Testis (tissue), 2 donors: ENCODE measurements at regions not wholly inside any gene's neighbourhood (a gene's known extent, or its start where the extent isn't known, plus 50 kb on each side); places are given as distances from the start of the nearest gene placed in this dataset.

ENCODE experiments used
- DNase-seq: peaks from one replicate; pipeline ENCODE4 v3.0.0-alpha.2; 2019
- H3K27ac ChIP-seq, 2 donors: fragments of 200-600 bp; sonication (generic); one replicate each; pipeline ENCODE4 v1.5.1; 2019
- H3K27me3 ChIP-seq: fragments of 200-600 bp; sonication (generic); one replicate; pipeline ENCODE4 v1.5.1; 2019
- H3K36me3 ChIP-seq: fragments of 200-600 bp; sonication (generic); one replicate; pipeline ENCODE4 v1.5.1; 2017; ENCODE audit warnings: low read depth; ENCODE audit errors: missing control alignments
- H3K4me1 ChIP-seq: fragments of 200-600 bp; sonication (generic); one replicate; pipeline ENCODE4 v1.5.1; 2019
- H3K4me3 ChIP-seq, 2 donors: fragments of 200-600 bp; sonication (generic); one replicate each; pipeline ENCODE4 v1.5.1; 2017 to 2019
- H3K9me3 ChIP-seq: fragments of 200-600 bp; sonication (generic); one replicate; pipeline ENCODE4 v1.5.1; 2017
- CTCF ChIP-seq, 3 experiments: fragments of 450-650 bp in 2 of 3; fragments of 200-600 bp in 1 of 3; sonication (generic) in 1 of 3; IDR thresholded peaks; one replicate each; pipeline ENCODE4 v1.5.1; 2016 to 2019; ENCODE audit warnings: antibody characterized with exemption in 3 of 3, mild to moderate bottlenecking in 2 of 3, moderate library complexity in 1 of 3
- POLR2A ChIP-seq: fragments of 450-650 bp; IDR thresholded peaks from one replicate; pipeline ENCODE4 v1.6.1; 2017; ENCODE audit warnings: antibody characterized with exemption, mild to moderate bottlenecking, moderate library complexity
- WGBS, 2 donors: methylation state at CpG; one replicate each; pipeline ENCODE4 v1.1.5; 2018; 5-methylcytosine and 5-hydroxymethylcytosine counted together
- intact Hi-C: fragments of 100-400 bp; cut with DNase I; formaldehyde crosslinking; loops from one replicate; pipeline ENCODE4 v1.15.1; 2023; ENCODE audit warnings: low total_unique reads

DNA sequence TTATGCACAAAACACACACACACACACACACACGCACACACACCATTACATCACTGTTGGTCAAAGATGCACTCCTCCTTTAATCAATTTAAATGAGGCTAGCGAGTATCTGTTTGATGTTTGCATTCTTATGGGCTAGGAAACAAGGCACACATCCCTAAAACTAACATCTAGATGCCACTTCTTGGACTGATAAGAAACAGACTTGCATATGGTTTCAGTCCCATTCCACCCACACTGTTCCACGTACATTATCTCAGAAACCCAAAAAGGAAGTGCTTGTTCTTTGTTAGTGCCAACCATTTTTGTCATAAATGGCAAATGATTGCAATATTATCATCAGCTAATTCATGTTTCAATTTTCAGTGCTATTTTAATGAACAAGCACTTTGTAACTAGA is 69.5 kb downstream of the CCR1 start:
- Histone ChIP-seq H3K27ac (no peak overlapping the region), H3K4me3 (no peak overlapping the region), H3K4me1 (no peaks in the 10 kb centered on the region), H3K36me3 (no peaks in the 10 kb centered on the region), H3K9me3 (no peaks in the 10 kb centered on the region), H3K27me3 (no peaks in the 10 kb centered on the region)
- no peak for TF ChIP-seq CTCF (IDR thresholded peaks at IDR 0.05)
- TF ChIP-seq POLR2A, result no peak
- no peak for DNase-seq
- 69 to 78% methylated on average over 3 of the region's 3 CpGs for WGBS, 2 donors
- intact Hi-C loops, result no loop called here

DNA sequence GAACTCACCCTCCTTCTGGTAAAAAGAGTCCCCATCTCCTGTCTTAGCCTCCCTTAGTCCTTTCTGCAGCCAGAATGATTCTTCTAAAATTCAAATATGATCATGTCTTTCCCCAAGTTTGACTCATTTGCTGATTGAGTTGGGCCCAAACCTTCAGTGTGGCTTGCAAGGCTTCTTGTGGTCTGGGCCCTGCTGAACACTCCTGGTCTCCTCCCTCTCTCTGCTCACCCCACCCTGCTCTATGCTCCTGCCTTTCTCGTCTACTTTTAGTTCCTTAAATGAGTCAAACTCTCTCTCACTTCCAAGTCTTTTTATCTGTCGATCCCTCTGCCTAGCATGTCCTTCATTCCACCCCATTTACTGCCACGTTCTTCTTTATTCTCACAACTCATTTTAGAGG is 72.6 kb downstream of the CCR1 start:
- Histone ChIP-seq H3K9me3 (no peaks in the 10 kb centered on the region), H3K27ac (no peak overlapping the region), H3K4me1 (no peaks in the 10 kb centered on the region), H3K27me3 (no peaks in the 10 kb centered on the region), H3K4me3 (no peak overlapping the region), H3K36me3 (no peaks in the 10 kb centered on the region)
- WGBS, 2 donors, result 78 to 83% methylated on average over 3 of the region's 3 CpGs
- intact Hi-C loops, result no loop called here
- TF ChIP-seq POLR2A (no peak), CTCF (IDR thresholded peaks at IDR 0.05) (no peak)
- DNase-seq, result no peak

DNA sequence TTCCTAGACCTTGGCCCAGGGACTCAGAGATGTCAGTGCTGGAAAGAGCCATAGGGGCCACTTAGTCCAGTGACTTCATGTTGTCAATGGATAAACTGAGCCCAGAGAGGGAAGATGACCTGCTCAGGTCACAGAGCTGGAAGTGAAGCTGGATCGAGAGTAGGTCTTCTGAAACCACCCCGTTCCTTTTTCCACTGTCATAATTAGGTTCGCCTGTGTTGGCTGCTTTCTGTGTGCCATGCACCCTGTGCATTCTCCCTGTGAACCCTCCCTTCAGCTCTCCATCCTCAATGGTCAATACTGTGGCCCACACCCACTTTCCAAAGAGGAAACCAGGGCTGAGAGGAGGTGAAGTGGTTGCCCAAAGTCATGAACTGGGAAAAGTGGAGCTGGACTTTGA is 74.8 kb downstream of the CCR1 start:
- no peak for DNase-seq
- no peaks in the 10 kb centered on the region for H3K27me3 ChIP-seq
- H3K4me1 ChIP-seq, result no peaks in the 10 kb centered on the region
- intact Hi-C loops, result no loop called here
- H3K9me3 ChIP-seq, result no peaks in the 10 kb centered on the region
- no peak overlapping the region for H3K27ac ChIP-seq
- TF ChIP-seq POLR2A, result no peak
- TF ChIP-seq CTCF (IDR thresholded peaks at IDR 0.05), result no peak
- no peak overlapping the region for H3K4me3 ChIP-seq
- H3K36me3 ChIP-seq, result no peaks in the 10 kb centered on the region
- 79 to 94% methylated on average over 3 of the region's 3 CpGs for WGBS, 2 donors

GRCh38 chr3:46132565-46132964 is 75.5 kb downstream of the CCR1 start:
- Histone ChIP-seq H3K9me3 (no peaks in the 10 kb centered on the region), H3K4me3 (no peak overlapping the region), H3K27me3 (no peaks in the 10 kb centered on the region), H3K4me1 (no peaks in the 10 kb centered on the region), H3K27ac (no peak overlapping the region), H3K36me3 (no peaks in the 10 kb centered on the region)
- 88 to 100% methylated on average over 3 to 4 of the region's 4 CpGs for whole genome bisulfite sequencing, 2 donors
- no peak for DNase-seq
- intact Hi-C loops, result no loop called here
- TF ChIP-seq POLR2A (no peak), CTCF (IDR thresholded peaks at IDR 0.05) (no peak)

DNA sequence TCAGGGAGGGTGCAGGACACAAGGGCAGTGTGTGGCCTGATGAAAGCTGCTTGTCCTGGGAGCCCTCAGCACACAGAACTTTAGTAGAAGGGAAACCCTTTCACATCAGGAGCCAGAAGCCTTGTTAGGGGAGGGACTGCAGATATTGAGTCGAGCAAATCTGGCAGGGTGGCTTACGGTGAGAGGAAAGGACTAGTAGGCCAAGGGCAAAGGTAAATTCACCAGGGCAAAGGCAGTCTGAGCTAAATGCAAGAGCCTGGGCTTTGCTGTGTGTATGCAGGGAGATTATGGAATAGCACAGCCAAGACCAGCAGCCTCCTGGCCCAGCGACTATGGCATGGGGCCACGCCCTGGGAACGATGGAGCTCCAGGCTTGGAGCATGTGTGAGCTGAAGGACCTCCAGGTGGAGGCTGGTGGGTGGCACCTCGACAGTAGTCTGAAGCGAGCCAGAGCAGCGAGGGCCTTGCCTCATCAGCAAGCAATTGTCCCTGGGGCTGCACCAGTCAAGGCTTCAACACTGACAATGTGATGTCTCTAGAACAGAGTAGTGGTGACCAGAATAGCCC is 76.1 kb downstream of the CCR1 start:
- no peak for DNase-seq
- Histone ChIP-seq H3K36me3 (no peaks in the 10 kb centered on the region), H3K4me1 (no peaks in the 10 kb centered on the region), H3K4me3 (no peak overlapping the region), H3K27ac (no peak overlapping the region), H3K9me3 (no peaks in the 10 kb centered on the region), H3K27me3 (no peaks in the 10 kb centered on the region)
- intact Hi-C loops, result no loop called here
- WGBS, 2 donors, result 82 to 87% methylated on average over 8 of the region's 8 CpGs
- TF ChIP-seq CTCF (IDR thresholded peaks at IDR 0.05), result no peak
- TF ChIP-seq POLR2A, result no peak
